Endodermal cell (in vitro differentiated cells): ENCODE measurements at regions not wholly inside any gene's neighbourhood (a gene's known extent, or its start where the extent isn't known, plus 50 kb on each side); places are given as distances from the start of the nearest gene placed in this dataset.

Experiments
- DNase-seq: peaks from one replicate; pipeline ENCODE4 v3.0.0-alpha.2; 2017
- H3K27ac ChIP-seq: 2 replicates; pipeline ENCODE4 v1.5.1; 2013; ENCODE audit warnings: mild to moderate bottlenecking, low read depth, low read length, moderate library complexity
- H3K27me3 ChIP-seq: 2 replicates; pipeline ENCODE4 v1.6.1; 2013; ENCODE audit warnings: mild to moderate bottlenecking, low read length, moderate library complexity; ENCODE audit not compliant: insufficient read depth, control insufficient read depth, poor library complexity, severe bottlenecking
- H3K36me3 ChIP-seq: 2 replicates; pipeline ENCODE4 v1.7.0; 2013; ENCODE audit warnings: mild to moderate bottlenecking, low read length, moderate library complexity; ENCODE audit not compliant: control insufficient read depth, insufficient read depth
- H3K4me1 ChIP-seq: one replicate; pipeline ENCODE4 v1.7.0; 2013; ENCODE audit warnings: low read length; ENCODE audit not compliant: control insufficient read depth, insufficient read depth
- H3K4me3 ChIP-seq: 2 replicates; pipeline ENCODE4 v1.5.1; 2013; ENCODE audit warnings: mild to moderate bottlenecking, low read length, moderate library complexity
- H3K9ac ChIP-seq: 2 replicates; pipeline ENCODE4 v1.6.1; 2013; ENCODE audit warnings: mild to moderate bottlenecking, low read length, moderate library complexity; ENCODE audit not compliant: poor library complexity, severe bottlenecking; ENCODE audit errors: extremely low read depth
- H3K9me3 ChIP-seq: 2 replicates; pipeline ENCODE4 v1.6.1; 2013; ENCODE audit warnings: mild to moderate bottlenecking, low read length, moderate library complexity; ENCODE audit not compliant: control insufficient read depth
- H3K27ac Mint-ChIP-seq: 2 replicates; pipeline ENCODE4 v1.8.0; 2020; ENCODE audit warnings: mixed read lengths
- H3K27me3 Mint-ChIP-seq: 2 replicates; pipeline ENCODE4 v1.8.0; 2021; ENCODE audit warnings: mild to moderate bottlenecking, mixed read lengths; ENCODE audit not compliant: insufficient read depth
- H3K36me3 Mint-ChIP-seq: 2 replicates; pipeline ENCODE4 v1.8.0; 2020; ENCODE audit warnings: low read depth, mixed read lengths
- H3K4me1 Mint-ChIP-seq: 2 replicates; pipeline ENCODE4 v1.8.0; 2020; ENCODE audit warnings: mixed read lengths
- H3K4me3 Mint-ChIP-seq: 2 replicates; pipeline ENCODE4 v1.8.0; 2020; ENCODE audit warnings: mild to moderate bottlenecking, moderate library complexity, mixed read lengths
- H3K9me3 Mint-ChIP-seq: 2 replicates; pipeline ENCODE4 v1.8.0; 2020; ENCODE audit warnings: mild to moderate bottlenecking, mixed read lengths
- CTCF ChIP-seq: fragments of 200-600 bp; sonication (generic); conservative IDR thresholded peaks from 2 replicates; pipeline ENCODE4 v1.5.0; 2021; ENCODE audit warnings: antibody characterized with exemption, mild to moderate bottlenecking
- WGBS, 2 experiments: methylation state at CpG; one replicate each; pipeline versions ENCODE4 v1.1.5 to v1.1.7; 2013; ENCODE audit warnings: missing lambda C conversion rate in 2 of 2, mixed read lengths in 1 of 2; ENCODE audit not compliant: insufficient coverage in 1 of 2, insufficient read length in 1 of 2; 5-methylcytosine and 5-hydroxymethylcytosine counted together

GRCh38 chr6:15062516-15063252 is 183.2 kb upstream of the JARID2 start:
- 93% methylated on average over 3 to 8 of the region's 8 CpGs for WGBS, 2 experiments
- H3K27me3 ChIP-seq = no peaks in the 10 kb centered on the region
- H3K4me1 ChIP-seq = no peaks in the 10 kb centered on the region
- no peaks in the 10 kb centered on the region for H3K36me3 Mint-ChIP-seq
- H3K36me3 ChIP-seq = no peaks in the 10 kb centered on the region
- H3K9me3 ChIP-seq = no peaks in the 10 kb centered on the region
- peaks cover 6% of the 10 kb centered on the region for H3K4me1 Mint-ChIP-seq
- no peak overlapping the region for H3K4me3 Mint-ChIP-seq
- H3K27ac Mint-ChIP-seq = no peak overlapping the region
- DNase-seq = no peak
- H3K27me3 Mint-ChIP-seq = no peaks in the 10 kb centered on the region
- TF ChIP-seq CTCF = no peak
- no peak overlapping the region for H3K9ac ChIP-seq
- H3K4me3 ChIP-seq = no peak overlapping the region
- H3K27ac ChIP-seq = no peak overlapping the region
- peaks cover 8% of the 10 kb centered on the region for H3K9me3 Mint-ChIP-seq

GRCh38 chr6:15063253-15063853 is 182.5 kb upstream of the JARID2 start:
- Mint-ChIP-seq H3K27me3 (no peaks in the 10 kb centered on the region), H3K27ac (no peak overlapping the region), H3K9me3 (peaks cover 8% of the 10 kb centered on the region), H3K4me3 (no peak overlapping the region), H3K36me3 (no peaks in the 10 kb centered on the region), H3K4me1 (peaks cover 6% of the 10 kb centered on the region)
- H3K27ac ChIP-seq = no peak overlapping the region
- no peak for TF ChIP-seq CTCF
- H3K4me3 ChIP-seq = no peak overlapping the region
- no peaks in the 10 kb centered on the region for H3K9me3 ChIP-seq
- H3K27me3 ChIP-seq = no peaks in the 10 kb centered on the region
- no peak for DNase-seq
- no peaks in the 10 kb centered on the region for H3K4me1 ChIP-seq
- WGBS, 2 experiments = 94 to 95% methylated on average over 5 to 7 of the region's 7 CpGs
- no peaks in the 10 kb centered on the region for H3K36me3 ChIP-seq
- no peak overlapping the region for H3K9ac ChIP-seq

- Histone ChIP-seq H3K36me3 (no peaks in the 10 kb centered on the region), H3K9me3 (no peaks in the 10 kb centered on the region), H3K27me3 (no peaks in the 10 kb centered on the region), H3K27ac (no peak overlapping the region), H3K4me1 (no peaks in the 10 kb centered on the region), H3K9ac (no peak overlapping the region), H3K4me3 (no peak overlapping the region)
- H3K36me3 Mint-ChIP-seq = no peaks in the 10 kb centered on the region
- peaks cover 6% of the 10 kb centered on the region for H3K4me1 Mint-ChIP-seq
- TF ChIP-seq CTCF = no peak
- 97 to 100% methylated on average over 1 to 4 of the region's 4 CpGs for WGBS, 2 experiments
- H3K9me3 Mint-ChIP-seq = peaks cover 8% of the 10 kb centered on the region
- H3K27me3 Mint-ChIP-seq = no peaks in the 10 kb centered on the region
- no peak overlapping the region for H3K4me3 Mint-ChIP-seq
- no peak overlapping the region for H3K27ac Mint-ChIP-seq
- DNase-seq = no peak
These were observed 180.4 kb upstream of the JARID2 start for GRCh38 chr6:15065261-15065989.
